ENCODE measurements at regions not wholly inside any gene's neighbourhood (a gene's known extent, or its start where the extent isn't known, plus 50 kb on each side); places are given as distances from the start of the nearest gene placed in this dataset.

GRCh38 chr12:92466391-92467305 is 236.1 kb upstream of the PLEKHG7 start:
- no peak for TF ChIP-seq GATA3 (IDR thresholded peaks at IDR 0.05; ENCODE audit: low read depth, low read length)
- no peak for TF ChIP-seq GATA2 (IDR thresholded peaks at IDR 0.05; ENCODE audit: low read depth, low read length)

DNA sequence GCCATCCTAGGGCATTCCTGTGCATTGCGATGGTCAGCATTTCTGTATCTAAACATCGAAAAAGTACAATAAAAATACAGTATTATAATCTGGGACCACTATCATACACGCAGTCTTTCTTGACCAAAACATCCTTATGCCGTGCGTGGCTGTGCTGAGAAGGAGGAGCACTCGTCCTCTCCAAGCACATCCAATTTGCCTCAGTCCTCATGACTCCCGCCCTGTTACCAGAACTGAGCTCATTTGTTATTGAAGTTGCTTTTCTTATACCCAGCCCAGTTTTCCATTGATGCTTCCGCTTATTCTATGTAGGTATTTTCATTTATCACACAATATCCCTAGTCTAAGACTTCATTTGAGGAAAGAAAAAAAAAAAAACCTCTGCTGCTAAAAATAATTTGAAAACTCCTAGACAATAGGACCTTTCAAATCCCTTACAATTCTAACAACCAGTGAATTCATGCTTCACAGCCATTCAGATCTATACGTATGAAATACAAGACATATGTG is 236.9 kb upstream of the PLEKHG7 start:
- TF ChIP-seq GATA2 (IDR thresholded peaks at IDR 0.05; ENCODE audit: low read depth, low read length) (no peak), GATA3 (IDR thresholded peaks at IDR 0.05; ENCODE audit: low read depth, low read length) (no peak)

GRCh38 chr12:92464911-92465310 is 237.9 kb upstream of the PLEKHG7 start:
- TF ChIP-seq GATA3 (IDR thresholded peaks at IDR 0.05; ENCODE audit: low read depth, low read length): no peak
- no peak for TF ChIP-seq GATA2 (IDR thresholded peaks at IDR 0.05; ENCODE audit: low read depth, low read length)

DNA sequence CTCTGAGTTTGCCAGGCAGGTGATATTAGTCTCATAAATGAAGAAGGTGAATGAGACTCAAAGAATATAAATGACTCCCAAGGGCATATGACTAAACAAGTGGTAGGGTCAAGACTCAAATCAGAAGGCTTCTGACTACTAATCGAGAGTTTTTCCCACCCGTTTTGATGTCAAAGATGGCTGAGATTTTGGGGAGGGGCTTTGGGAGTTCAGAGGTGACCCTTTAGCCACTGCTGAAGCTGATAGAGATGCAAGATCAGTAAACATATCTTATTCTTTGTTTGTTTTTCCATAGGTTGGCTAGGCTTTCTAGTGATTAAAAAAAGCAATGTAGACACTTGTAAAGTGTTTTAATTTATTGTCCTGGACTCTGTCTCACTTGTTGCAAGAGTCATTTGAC is 239.6 kb upstream of the PLEKHG7 start:
- no peak for TF ChIP-seq GATA2 (IDR thresholded peaks at IDR 0.05; ENCODE audit: low read depth, low read length)
- no peak for TF ChIP-seq GATA3 (IDR thresholded peaks at IDR 0.05; ENCODE audit: low read depth, low read length)

GRCh38 chr12:92462527-92462926 is 240.3 kb upstream of the PLEKHG7 start:
- TF ChIP-seq GATA3 (IDR thresholded peaks at IDR 0.05; ENCODE audit: low read depth, low read length) (no peak), GATA2 (IDR thresholded peaks at IDR 0.05; ENCODE audit: low read depth, low read length) (no peak)

- no peak for TF ChIP-seq GATA3 (IDR thresholded peaks at IDR 0.05; ENCODE audit: low read depth, low read length)
- no peak for TF ChIP-seq GATA2 (IDR thresholded peaks at IDR 0.05; ENCODE audit: low read depth, low read length)
Measured at GRCh38 chr12:92462049-92462448, 240.7 kb upstream of the PLEKHG7 start.

DNA sequence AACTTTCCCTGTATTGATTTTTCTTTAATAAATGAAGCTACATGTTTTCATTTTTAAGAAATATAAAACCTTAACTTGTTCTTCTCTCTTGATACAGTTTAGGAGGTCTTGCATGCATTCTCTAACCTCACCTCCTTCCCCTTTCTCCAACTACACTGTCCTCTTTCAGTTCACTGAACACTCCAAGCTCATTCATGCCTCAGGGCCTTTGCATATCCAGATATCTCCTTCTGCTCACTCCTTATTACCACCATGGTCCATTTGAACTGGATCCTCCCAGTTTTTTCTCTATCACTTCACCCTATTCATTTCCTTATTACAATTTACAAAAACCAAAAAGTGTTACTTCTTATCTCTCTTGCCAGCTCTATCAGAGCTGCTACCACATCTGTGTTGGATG is 242.9 kb upstream of the PLEKHG7 start:
- no peak for TF ChIP-seq GATA3 (IDR thresholded peaks at IDR 0.05; ENCODE audit: low read depth, low read length)
- TF ChIP-seq GATA2 (IDR thresholded peaks at IDR 0.05; ENCODE audit: low read depth, low read length): no peak

- TF ChIP-seq GATA3 (IDR thresholded peaks at IDR 0.05; ENCODE audit: low read depth, low read length) (no peak), GATA2 (IDR thresholded peaks at IDR 0.05; ENCODE audit: low read depth, low read length) (no peak)
Measured at GRCh38 chr12:92458996-92459395, 243.8 kb upstream of the PLEKHG7 start.

DNA sequence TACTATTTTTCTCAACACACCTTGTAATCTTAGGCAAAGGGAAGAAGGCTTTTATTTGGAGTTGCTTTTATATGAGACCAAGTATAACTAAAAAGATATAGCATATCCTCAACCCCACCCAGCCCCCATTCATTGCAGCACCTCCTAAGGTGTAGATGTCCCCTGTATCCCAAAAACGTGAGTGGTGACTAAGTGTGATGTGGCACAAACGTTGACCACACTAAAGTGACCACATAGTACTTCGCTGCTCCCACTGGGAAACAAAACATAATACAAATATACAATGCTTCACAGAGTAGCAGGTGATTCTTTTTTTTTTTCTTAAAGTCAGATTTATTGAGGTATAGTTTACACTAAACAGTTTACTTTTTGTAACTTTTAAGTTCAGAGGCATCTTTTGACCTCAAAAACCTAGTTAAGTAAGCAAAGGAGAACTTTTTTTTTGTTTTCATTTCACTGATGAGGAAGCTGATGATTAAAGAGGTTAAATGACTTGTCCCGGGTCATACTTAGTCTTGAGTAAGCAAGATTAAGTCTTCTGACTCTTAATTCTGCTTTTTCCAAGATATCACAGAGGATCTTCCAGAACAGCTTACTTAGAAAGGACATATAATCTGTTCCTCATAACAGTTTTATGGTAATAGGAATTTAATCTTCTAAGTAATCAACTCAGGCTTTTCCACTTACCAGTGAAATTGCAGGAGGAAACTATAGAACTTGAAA is 245.2 kb upstream of the PLEKHG7 start:
- no peak for TF ChIP-seq GATA3 (IDR thresholded peaks at IDR 0.05; ENCODE audit: low read depth, low read length)
- no peak for TF ChIP-seq GATA2 (IDR thresholded peaks at IDR 0.05; ENCODE audit: low read depth, low read length)

DNA sequence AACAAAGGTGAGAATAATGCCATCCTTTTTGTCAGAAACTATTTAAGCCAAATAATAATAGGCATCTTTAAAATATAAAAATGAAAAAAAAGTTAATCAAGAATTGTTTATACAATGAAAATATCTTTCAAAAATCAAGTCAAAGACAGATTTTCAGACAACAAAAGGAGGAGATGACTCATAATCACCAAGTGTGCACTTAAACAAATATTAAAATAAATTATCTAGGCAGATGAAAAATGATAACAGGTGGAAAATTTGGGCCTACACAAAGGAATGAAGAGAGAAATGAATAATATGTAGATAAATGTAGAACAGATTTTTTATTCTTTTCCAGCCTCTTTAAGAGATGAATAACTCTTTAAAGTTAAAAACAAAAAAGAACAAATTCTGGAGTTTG is 250.0 kb upstream of the PLEKHG7 start:
- TF ChIP-seq GATA2 (IDR thresholded peaks at IDR 0.05; ENCODE audit: low read depth, low read length) (no peak), GATA3 (IDR thresholded peaks at IDR 0.05; ENCODE audit: low read depth, low read length) (no peak)

GRCh38 chr12:92446083-92446460 is 256.7 kb upstream of the PLEKHG7 start:
- TF ChIP-seq GATA2 (IDR thresholded peaks at IDR 0.05; ENCODE audit: low read depth, low read length) (no peak), GATA3 (IDR thresholded peaks at IDR 0.05; ENCODE audit: low read depth, low read length) (no peak)

DNA sequence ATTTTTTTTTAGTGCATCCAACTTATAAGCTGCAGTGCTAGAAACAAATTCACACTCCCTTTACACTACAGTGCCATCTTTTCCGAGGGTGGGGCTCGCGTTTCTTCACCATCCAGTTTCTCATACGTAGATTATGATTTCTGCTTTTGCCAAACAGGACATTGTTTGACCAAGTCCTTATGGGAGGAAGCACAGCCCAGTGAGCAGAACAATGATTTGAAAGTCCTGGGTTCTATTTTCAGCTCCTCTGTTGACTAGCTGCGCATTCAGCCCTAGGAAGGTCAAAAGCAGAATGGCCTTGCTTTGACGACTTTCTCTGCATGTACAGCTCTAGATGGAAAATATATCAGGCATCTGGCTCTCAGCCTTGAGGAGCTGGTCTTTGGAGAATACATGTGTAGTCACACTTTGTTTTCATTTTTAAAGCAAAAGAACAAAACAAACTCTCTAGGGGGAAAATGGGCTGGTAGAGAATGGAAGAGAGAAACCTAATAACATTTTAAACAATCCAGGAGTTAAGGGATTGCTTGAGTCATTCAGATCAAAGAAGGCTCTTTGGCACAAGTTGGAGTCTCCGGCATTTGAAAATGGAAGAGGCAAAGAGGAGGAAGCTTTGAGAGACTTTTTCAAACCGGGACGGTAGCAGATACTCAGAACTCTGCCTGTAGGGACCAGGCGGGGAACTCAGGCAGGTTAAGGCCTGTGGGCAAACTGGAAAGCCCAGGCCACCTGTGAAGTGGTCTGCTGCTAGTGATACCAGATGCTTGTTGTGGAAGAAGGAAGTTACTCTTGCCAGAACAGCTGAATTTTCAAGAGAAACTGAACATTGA is 257.3 kb upstream of the PLEKHG7 start:
- TF ChIP-seq GATA2 (IDR thresholded peaks at IDR 0.05; ENCODE audit: low read depth, low read length) (no peak), GATA3 (IDR thresholded peaks at IDR 0.05; ENCODE audit: low read depth, low read length) (no peak)

GRCh38 chr12:92444763-92445162 is 258.0 kb upstream of the PLEKHG7 start:
- TF ChIP-seq GATA2 (IDR thresholded peaks at IDR 0.05; ENCODE audit: low read depth, low read length) (no peak), GATA3 (IDR thresholded peaks at IDR 0.05; ENCODE audit: low read depth, low read length) (no peak)

- no peak for TF ChIP-seq GATA2 (IDR thresholded peaks at IDR 0.05; ENCODE audit: low read depth, low read length)
- TF ChIP-seq GATA3 (IDR thresholded peaks at IDR 0.05; ENCODE audit: low read depth, low read length): no peak
Measured at GRCh38 chr12:92442782-92443181, 260.0 kb upstream of the PLEKHG7 start.
